DMS 273 treated with DMSO at 0.1 percent for 48 hours (cell line): ENCODE measurements at regions not wholly inside any gene's neighbourhood (a gene's known extent, or its start where the extent isn't known, plus 50 kb on each side); places are given as distances from the start of the nearest gene placed in this dataset.
"Not testable (repeated sequence)": the region's sequence is repeated elsewhere in the genome, so short reads cannot be mapped to it uniquely, and the experiment has no call there.

Source experiments
- DNase-seq: peaks from one replicate; lab custom pipeline; 2025; lab: John Stamatoyannopoulos, UW

DNA sequence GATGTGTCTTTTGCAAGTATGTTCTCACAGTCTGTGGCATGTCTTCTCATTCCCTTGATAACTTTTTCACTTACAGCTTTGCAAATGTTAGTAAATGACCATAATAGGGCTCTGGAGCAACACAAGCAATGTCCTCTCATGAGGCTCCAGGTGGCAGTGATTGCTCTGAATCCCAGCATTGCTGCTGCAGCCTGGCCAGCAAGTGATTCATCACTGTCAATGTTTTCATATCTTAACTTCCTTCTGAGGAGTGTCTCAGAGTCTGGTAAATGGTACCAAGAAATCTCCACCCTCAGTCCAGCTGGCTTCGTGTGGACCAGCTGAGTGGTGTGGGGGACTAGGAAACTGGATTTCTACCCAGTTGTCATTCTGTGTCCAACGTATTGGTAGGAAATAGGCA lies 139.6 kb downstream of the MYLK4 start:
- no peak for DNase-seq

DNA sequence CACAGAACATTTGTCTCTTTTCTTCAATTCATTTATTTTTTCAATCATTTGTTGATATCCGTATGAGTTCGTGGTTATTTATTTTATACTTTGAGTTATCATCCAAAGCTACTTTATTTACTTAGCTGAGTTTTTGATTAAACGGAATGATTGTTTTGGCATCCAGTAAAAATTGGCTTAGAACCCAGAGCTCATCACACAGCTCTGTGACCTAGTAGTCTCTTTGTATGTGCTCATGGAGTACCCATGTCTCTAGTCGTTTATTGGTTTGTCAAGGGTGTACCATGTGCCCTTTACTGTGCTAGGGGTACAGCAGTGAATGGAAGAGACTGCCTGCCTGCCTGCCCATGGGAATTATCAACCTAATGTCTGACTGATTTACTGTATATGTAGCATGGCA lies 142.2 kb downstream of the MYLK4 start:
- no peak for DNase-seq

- no peak for DNase-seq
Observed at GRCh38 chr6:2600363-2600762, 150.4 kb downstream of the MYLK4 start.

GRCh38 chr6:2599817-2600216 lies 150.9 kb downstream of the MYLK4 start:
- no peak for DNase-seq

DNA sequence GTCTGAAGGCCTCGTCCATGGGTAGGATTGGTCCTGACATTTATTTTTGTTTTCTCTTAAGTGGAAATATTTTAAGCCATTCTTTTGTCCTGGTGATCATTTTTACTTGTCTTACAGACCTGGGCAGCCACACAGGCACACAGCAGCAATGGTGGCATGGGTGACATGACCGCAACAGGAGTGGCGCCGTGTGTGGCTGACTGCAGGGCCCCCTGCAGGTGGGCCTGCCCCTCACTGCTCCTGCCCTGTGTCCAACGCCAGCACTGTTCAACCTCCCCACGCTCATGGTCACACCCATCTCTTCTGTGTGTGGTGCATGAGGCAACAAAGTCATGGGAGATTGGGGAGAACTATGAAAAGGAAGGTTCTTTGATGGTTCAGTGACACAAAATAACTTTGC lies 151.9 kb downstream of the MYLK4 start:
- no peak for DNase-seq

GRCh38 chr6:2597991-2598390 lies 152.7 kb downstream of the MYLK4 start:
- DNase-seq: no peak

- DNase-seq: not testable (repeated sequence)
Observed at GRCh38 chr6:2597457-2597856, 153.3 kb downstream of the MYLK4 start.

- no peak for DNase-seq
Observed at GRCh38 chr6:2596222-2596621, 154.5 kb downstream of the MYLK4 start.

DNA sequence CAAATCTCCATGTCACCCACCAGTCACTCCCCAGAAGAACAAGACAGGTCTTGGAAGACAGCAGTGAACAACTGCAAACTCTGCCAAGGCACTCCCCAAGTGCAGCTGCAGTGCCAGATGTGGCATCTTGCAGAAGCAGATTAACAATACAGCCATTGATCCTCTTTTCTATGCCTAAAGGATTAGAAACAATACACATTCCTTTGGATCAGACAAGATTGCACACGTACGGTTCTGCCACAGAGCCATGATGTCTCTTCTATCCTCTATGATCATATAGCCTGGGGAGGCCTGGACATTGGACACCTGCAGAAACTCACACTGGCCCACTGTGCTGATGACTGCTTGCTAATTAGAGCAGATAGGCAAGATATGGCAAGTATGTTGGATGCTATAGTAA lies 155.9 kb downstream of the MYLK4 start:
- DNase-seq: no peak

DNA sequence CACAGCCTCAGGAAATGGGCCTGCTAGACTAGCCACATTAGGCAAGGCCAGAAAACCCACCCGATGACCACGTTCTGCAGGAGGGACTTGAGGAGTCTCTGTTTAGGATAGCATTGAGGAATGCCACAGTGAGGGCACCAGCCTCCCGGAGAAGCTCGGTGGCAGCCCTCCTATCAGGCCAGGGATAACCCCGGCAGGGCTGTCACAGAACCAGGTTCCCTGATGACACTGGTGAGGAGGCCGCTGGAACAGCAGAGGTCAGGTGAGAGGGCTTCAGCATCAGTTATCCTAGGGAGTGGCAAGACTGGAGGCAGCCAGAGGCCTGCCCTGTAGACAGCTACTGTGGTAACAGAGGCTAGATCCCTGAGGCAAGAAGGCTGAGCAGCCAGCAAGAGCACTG lies 157.6 kb downstream of the MYLK4 start:
- DNase-seq: no peak

DNA sequence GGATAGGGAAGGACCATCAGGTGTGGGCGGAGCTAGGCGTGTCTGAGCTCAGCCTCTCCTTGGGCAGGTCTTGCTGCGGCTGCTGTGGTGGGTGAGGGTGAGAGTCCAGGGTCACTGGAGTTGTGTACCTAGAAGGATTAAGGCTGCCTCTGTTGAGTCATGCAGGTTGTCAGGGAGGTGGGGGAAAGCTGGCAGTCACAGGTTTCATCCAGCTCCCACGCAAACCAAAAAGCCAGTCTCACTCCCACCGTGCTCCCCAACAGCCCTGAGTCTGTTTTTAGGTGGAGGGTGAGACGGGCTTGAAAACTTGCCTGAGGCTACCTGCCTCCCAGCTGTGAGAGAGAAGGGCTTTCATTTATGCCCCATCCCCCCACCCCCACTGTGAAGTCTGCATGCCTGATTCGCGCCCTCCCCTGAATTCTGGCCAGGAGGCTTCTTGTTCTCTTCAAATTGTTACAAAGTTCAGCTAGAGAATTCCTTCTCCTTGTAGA lies 161.5 kb downstream of the MYLK4 start:
- DNase-seq: no peak

- no peak for DNase-seq
Observed at GRCh38 chr6:2583459-2583858, 167.3 kb downstream of the MYLK4 start.

DNA sequence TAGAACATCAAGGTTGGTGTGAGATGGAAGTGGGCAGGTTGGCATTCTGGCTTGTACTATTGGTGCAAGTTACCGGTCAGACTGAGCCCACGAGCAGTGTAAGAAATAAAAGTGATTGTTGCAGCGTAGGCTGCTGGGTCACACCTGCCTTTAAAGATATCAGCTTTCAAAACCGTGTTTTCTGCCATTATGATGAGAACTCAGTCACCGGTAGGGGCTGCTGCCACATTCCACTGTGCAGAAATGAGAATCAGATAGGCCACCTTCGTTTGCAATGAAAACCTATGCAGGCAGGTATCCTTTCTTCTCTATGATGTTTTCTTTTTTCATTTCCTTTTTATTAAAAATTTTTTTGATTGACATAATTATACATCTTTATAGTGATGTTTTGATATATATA lies 168.5 kb downstream of the MYLK4 start:
- no peak for DNase-seq

DNA sequence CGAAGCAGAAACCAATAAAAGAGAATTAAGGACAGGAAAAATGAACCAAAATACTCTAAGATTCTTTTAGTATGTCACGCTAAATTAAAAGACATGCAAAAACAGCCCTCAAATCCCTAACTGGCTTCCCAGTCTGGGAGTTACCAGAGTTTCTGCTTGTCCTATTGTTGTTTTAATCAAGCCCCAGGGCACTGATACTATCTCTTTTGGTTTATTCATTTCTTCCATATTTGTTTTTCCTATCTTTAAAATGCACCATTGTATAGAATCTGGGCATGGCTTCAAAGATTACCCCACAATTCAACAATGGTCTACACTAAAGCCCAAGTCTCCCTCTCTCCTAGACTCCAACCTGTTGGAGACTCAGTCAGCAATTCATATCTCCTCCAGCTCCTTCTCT lies 169.1 kb downstream of the MYLK4 start:
- DNase-seq: no peak

GRCh38 chr6:2581011-2581410 lies 169.7 kb downstream of the MYLK4 start:
- no peak for DNase-seq

GRCh38 chr6:2579804-2580570 lies 170.7 kb downstream of the MYLK4 start:
- DNase-seq: no peak

- no peak for DNase-seq
Observed at GRCh38 chr6:2579241-2579761, 171.4 kb downstream of the MYLK4 start.

DNA sequence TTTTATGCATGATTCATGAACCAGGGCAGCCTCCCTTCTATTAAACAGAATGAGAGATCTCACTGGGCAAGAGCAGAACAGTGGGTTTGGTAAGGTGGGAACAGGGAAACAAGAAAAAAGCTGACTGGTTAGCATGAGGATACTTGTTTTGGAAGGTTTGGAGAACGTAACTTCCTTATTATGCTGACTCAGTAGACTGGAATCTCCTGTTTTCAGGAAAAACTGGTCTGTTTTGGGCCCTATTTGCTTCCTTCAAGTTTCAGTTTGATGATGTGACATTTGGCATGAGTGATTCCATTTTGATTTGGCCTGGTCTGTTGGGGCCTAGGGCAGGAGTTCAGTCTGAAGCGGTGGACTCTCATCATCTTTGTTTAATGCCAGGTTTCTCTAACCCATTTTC lies 172.0 kb downstream of the MYLK4 start:
- DNase-seq: no peak

DNA sequence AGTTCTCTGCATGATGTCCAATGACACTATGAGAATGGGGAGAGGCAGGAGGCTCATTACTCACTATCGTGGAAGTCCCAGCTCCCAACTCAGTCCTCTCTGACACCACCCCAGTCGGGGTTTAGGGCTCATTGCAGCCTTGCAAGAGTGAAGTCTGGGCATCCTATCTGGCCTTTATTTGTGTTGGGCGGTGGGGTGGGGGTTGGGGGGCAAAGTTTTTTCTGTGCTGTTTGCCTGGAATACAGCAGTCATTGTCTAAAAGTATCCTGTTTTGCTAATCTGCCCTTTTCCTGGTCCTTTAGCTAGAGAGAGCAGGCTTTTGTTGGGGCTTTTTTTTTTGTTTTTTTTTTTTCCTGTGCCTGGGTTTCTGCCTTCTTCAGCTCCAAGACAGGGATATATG lies 174.2 kb downstream of the MYLK4 start:
- no peak for DNase-seq

DNA sequence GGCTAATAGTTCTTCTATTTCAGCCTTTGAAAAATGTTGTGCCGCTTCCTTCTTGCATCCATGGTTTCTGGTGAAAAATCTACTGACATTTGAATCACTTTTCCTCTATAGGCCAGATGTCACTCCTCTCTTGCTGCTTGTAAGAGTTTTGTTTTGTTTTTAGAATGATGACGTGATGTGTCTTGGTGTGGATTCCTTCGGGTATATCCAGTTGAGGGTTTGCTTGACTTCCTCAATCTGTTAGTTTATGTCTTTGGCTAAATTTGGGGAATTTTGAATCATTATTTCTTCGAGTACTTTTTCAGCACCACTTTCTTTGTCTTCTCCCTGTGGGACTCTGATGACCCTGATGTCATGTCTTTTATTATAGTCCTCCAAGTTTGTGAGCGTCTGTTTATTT lies 175.5 kb downstream of the MYLK4 start:
- no peak for DNase-seq

DNA sequence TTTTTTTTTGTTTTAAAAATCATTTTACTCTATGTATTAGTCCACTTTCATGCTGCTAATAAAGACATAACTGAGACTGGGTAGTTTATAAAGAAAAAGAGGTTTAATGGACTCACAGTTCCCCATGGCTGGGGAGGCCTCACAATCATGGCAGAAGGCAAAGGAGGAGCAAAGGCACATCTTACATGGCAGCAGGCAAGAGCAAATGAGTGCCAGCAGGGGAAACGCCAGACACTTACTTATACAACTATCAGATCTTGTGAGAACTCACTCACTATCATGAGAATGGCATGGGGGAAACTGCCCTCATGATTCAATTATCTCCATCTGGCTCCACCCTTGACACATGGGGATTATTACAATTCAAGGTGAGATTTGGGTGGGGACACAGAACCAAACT lies 181.3 kb downstream of the MYLK4 start:
- not testable (repeated sequence) for DNase-seq

- no peak for DNase-seq
Observed at GRCh38 chr6:2566048-2566447, 184.7 kb downstream of the MYLK4 start.

DNA sequence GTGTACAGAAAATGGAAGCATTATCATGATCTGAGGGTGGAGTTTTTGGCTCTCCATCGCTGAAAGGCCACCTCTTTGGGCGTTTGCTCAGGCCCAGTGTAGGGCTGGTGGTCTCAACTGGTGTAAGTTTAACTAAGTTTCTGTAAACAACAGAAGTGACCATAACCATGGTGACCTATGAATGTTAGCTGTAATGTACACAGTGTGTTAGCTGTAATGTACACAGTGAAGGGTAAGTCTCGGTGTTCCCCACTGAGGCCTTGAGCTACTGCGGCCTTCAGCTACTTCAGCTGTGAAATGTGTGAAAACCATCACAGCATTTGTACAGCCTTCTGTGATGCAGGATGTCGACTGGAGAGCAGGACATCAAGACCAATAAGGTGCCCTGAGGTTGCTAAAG lies 185.2 kb downstream of the MYLK4 start:
- no peak for DNase-seq

GRCh38 chr6:2563635-2564034 lies 187.1 kb downstream of the MYLK4 start:
- no peak for DNase-seq
